ENCODE measurements at regions not wholly inside any gene's neighbourhood (a gene's known extent, or its start where the extent isn't known, plus 50 kb on each side); places are given as distances from the start of the nearest gene placed in this dataset.

DNA sequence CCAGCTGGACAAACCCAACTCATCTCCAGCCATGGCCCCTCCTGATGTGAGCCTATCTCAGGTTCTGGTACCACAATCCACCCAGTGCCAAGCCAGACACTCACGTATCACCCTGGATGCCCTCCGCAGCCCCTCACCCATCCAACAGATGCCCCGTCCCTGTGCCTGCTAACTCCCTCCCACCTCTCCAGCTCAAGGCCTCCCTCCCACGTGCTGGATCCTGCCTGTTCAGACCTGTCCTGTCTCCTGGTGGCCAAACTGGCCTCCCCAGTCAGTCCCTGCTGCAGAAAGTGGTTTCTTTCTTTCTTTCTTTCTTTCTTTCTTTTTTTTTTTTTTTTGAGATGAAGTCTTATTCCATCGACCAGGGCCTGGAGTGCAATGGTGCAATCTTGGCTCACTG lies 86.2 kb downstream of the RRM2 start:
- H3K4me3 Mint-ChIP-seq (ENCODE audit: unreplicated experiment) = no peak overlapping the region
- DNase-seq = no peak
- peaks cover 8% of the 10 kb centered on the region for H3K9me3 Mint-ChIP-seq (ENCODE audit: unreplicated experiment)
- peaks cover 2% of the 10 kb centered on the region for H3K27me3 Mint-ChIP-seq (ENCODE audit: unreplicated experiment)
- H3K36me3 Mint-ChIP-seq (ENCODE audit: unreplicated experiment) = no peaks in the 10 kb centered on the region
- peaks cover 14% of the 10 kb centered on the region for H3K4me1 Mint-ChIP-seq (ENCODE audit: low read depth, unreplicated experiment)
- TF ChIP-seq, protein P1, sequence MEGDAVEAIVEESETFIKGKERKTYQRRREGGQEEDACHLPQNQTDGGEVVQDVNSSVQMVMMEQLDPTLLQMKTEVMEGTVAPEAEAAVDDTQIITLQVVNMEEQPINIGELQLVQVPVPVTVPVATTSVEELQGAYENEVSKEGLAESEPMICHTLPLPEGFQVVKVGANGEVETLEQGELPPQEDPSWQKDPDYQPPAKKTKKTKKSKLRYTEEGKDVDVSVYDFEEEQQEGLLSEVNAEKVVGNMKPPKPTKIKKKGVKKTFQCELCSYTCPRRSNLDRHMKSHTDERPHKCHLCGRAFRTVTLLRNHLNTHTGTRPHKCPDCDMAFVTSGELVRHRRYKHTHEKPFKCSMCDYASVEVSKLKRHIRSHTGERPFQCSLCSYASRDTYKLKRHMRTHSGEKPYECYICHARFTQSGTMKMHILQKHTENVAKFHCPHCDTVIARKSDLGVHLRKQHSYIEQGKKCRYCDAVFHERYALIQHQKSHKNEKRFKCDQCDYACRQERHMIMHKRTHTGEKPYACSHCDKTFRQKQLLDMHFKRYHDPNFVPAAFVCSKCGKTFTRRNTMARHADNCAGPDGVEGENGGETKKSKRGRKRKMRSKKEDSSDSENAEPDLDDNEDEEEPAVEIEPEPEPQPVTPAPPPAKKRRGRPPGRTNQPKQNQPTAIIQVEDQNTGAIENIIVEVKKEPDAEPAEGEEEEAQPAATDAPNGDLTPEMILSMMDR (IDR thresholded peaks at IDR 0.05; ENCODE audit: partially characterized antibody, unreplicated experiment) = no peak
- no peak overlapping the region for H3K27ac Mint-ChIP-seq (ENCODE audit: unreplicated experiment)

DNA sequence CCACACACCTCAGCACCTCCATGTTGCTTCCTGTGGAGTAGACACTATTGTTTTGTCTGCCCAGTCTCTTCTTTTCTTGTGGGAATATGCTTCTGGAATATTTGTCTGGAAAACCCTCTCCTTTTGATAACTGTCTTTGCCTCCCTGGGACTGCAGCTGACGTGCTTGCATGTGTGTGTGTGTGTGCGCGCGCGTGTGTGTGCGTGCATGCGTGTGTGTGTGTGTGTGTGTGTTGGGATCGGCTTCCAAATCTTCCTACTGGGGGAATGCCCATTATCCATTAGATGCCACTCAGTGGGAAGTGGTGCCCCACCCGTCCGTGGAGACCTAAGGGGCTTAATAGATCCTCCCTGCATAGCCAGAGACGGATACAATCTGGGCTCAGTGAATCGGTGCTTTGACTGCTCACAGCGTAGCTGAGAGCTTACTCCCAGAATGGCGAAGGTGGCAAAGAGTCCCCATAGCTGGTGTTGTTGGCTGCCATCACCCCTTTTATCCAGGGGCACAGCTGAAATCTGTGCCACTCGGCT lies 86.9 kb downstream of the RRM2 start:
- no peak overlapping the region for H3K27ac Mint-ChIP-seq (ENCODE audit: unreplicated experiment)
- peaks cover 7% of the 10 kb centered on the region for H3K9me3 Mint-ChIP-seq (ENCODE audit: unreplicated experiment)
- H3K4me3 Mint-ChIP-seq (ENCODE audit: unreplicated experiment) = no peak overlapping the region
- no peak for DNase-seq
- H3K4me1 Mint-ChIP-seq (ENCODE audit: low read depth, unreplicated experiment) = peaks cover 12% of the 10 kb centered on the region
- TF ChIP-seq, protein P1 (IDR thresholded peaks at IDR 0.05; ENCODE audit: partially characterized antibody, unreplicated experiment) = no peak
- H3K27me3 Mint-ChIP-seq (ENCODE audit: unreplicated experiment) = peaks cover 2% of the 10 kb centered on the region
- no peaks in the 10 kb centered on the region for H3K36me3 Mint-ChIP-seq (ENCODE audit: unreplicated experiment)

DNA sequence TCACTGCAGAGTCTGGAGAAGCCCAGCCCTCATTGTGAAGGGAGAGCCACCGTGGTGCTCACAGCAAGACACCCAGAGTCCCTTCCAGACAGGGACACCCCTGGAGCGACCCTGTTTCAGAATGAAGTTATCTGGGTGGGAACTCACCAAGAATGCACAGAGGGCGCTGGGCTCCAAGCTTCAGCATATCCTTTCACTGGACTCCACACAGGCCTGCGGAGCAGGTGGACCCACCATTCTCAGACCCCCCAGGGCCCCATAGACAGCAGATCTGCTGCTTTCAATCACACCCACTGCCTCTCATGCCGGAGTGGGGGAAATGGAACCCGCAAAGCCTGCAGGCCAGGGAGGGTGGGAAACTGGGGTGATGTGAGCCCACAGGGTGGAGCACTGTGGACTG lies 87.8 kb downstream of the RRM2 start:
- no peaks in the 10 kb centered on the region for H3K36me3 Mint-ChIP-seq (ENCODE audit: unreplicated experiment)
- no peak overlapping the region for H3K4me3 Mint-ChIP-seq (ENCODE audit: unreplicated experiment)
- peaks cover 6% of the 10 kb centered on the region for H3K4me1 Mint-ChIP-seq (ENCODE audit: low read depth, unreplicated experiment)
- TF ChIP-seq, protein P1 (IDR thresholded peaks at IDR 0.05; ENCODE audit: partially characterized antibody, unreplicated experiment) = no peak
- H3K27me3 Mint-ChIP-seq (ENCODE audit: unreplicated experiment) = peaks cover 1% of the 10 kb centered on the region
- H3K27ac Mint-ChIP-seq (ENCODE audit: unreplicated experiment) = no peak overlapping the region
- no peak for DNase-seq
- peaks cover 6% of the 10 kb centered on the region for H3K9me3 Mint-ChIP-seq (ENCODE audit: unreplicated experiment)

DNA sequence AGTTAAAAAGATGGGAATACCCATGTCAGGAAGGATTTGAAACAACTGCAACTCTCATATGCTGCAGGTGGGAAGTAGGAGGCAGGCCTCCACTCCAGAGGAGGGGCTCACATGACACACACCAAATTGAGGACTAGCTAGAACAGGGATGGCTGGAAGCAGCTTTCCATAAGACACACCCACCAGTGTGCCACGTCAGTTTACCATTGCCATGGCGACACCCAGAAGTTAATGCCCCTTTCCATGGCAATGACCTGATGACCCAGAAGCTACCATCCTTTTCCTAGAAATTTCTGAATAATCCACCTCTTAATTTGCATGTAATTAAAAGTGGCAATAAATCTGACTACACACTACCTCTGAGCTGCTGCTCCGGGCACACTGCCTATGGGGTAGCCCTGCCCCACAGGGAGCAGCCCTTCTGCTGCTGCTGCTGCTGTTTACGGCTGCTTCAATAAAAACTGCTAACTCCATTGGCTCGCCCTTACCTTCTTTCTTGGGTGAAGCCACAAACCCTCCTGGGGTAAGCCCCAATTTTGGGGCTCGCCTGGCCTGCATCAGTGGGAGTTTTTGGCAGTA lies 89.4 kb downstream of the RRM2 start:
- no peak overlapping the region for H3K27ac Mint-ChIP-seq (ENCODE audit: unreplicated experiment)
- no peaks in the 10 kb centered on the region for H3K27me3 Mint-ChIP-seq (ENCODE audit: unreplicated experiment)
- TF ChIP-seq, protein P1 (IDR thresholded peaks at IDR 0.05; ENCODE audit: partially characterized antibody, unreplicated experiment) = no peak
- DNase-seq = no peak
- no peak overlapping the region for H3K4me3 Mint-ChIP-seq (ENCODE audit: unreplicated experiment)
- peaks cover 5% of the 10 kb centered on the region for H3K9me3 Mint-ChIP-seq (ENCODE audit: unreplicated experiment)
- peaks cover 4% of the 10 kb centered on the region for H3K4me1 Mint-ChIP-seq (ENCODE audit: low read depth, unreplicated experiment)
- no peaks in the 10 kb centered on the region for H3K36me3 Mint-ChIP-seq (ENCODE audit: unreplicated experiment)

DNA sequence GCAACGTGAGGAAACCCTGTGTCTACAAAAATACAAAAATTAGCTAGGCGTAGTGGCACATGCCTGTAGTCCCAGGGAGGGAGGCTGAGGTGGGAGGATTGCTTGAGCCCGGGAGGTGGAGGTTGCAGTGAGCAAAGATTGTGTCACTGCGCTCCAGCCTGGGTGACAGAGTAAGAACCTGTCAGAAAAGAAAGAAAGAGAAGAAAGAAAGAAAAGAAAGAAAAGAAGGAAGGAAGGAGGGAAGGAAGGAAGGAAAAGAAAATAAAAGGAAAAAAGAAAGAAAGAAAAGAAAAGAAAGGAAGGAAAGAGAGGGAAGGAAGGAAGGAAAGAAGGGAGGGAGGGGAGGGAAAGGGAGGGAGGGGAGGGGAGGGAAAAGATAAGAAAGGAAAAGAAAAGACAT lies 89.9 kb upstream of the HPCAL1 start:
- peaks cover 2% of the 10 kb centered on the region for H3K9me3 Mint-ChIP-seq (ENCODE audit: unreplicated experiment)
- H3K27me3 Mint-ChIP-seq (ENCODE audit: unreplicated experiment) = no peaks in the 10 kb centered on the region
- H3K36me3 Mint-ChIP-seq (ENCODE audit: unreplicated experiment) = no peaks in the 10 kb centered on the region
- DNase-seq = no peak
- TF ChIP-seq, protein P1 (IDR thresholded peaks at IDR 0.05; ENCODE audit: partially characterized antibody, unreplicated experiment) = no peak
- H3K4me1 Mint-ChIP-seq (ENCODE audit: low read depth, unreplicated experiment) = peaks cover 4% of the 10 kb centered on the region
- no peak overlapping the region for H3K27ac Mint-ChIP-seq (ENCODE audit: unreplicated experiment)
- no peak overlapping the region for H3K4me3 Mint-ChIP-seq (ENCODE audit: unreplicated experiment)
